ENCODE measurements at regions not wholly inside any gene's neighbourhood (a gene's known extent, or its start where the extent isn't known, plus 50 kb on each side); places are given as distances from the start of the nearest gene placed in this dataset.

DNA sequence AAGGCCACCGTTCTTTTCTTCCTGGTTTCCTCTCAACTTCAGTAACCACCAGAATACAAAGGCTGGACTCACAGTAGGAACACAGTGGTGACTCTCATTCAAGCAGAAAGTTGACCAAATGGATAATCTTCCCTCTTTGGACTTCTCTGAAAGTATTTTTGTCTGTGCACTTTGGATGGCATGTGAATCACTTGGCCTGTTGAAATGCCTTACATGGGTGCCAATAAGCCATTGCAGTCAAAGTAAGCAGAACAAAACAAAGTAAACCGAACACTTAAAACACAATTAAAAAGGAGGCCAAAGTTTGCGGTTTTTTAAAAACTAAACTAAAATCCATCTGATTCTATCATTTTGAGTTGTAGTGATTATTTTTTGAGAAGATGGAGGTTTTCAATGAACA lies 370.1 kb upstream of the DDHD1 start:
- Histone ChIP-seq H3K9ac (ENCODE audit: low read depth, low read length) (no peak overlapping the region), H4K20me1 (ENCODE audit: insufficient read depth, low read length) (no peaks in the 10 kb centered on the region), H3K9me3 (ENCODE audit: insufficient read depth, low read length, severe bottlenecking) (no peaks in the 10 kb centered on the region), H3K4me3 (ENCODE audit: low read depth in 1 of 2, low read length in 2 of 2) (no peak overlapping the region), H3K4me2 (ENCODE audit: insufficient read depth, low read length) (no peak overlapping the region), H3K4me1 (ENCODE audit: insufficient read depth, low read length) (no peaks in the 10 kb centered on the region), H3K36me3 (ENCODE audit: insufficient read depth, low read length) (peaks cover 7% of the 10 kb centered on the region), H2AFZ (ENCODE audit: low read depth, low read length) (no peak overlapping the region), H3K27ac (ENCODE audit: low read length) (no peak overlapping the region), H3K79me2 (ENCODE audit: insufficient read depth, low read length) (no peaks in the 10 kb centered on the region), H3K27me3 (ENCODE audit: insufficient read depth, low read length, poor library complexity) (no peaks in the 10 kb centered on the region)
- DNase-seq (no peak), ATAC-seq (ENCODE audit: insufficient read depth, low read depth) (no peak)
- no peak for TF ChIP-seq EZH2 (IDR thresholded peaks at IDR 0.05; ENCODE audit: borderline replicate concordance, low read depth, low read length, severe bottlenecking)
- TF ChIP-seq, protein P1, sequence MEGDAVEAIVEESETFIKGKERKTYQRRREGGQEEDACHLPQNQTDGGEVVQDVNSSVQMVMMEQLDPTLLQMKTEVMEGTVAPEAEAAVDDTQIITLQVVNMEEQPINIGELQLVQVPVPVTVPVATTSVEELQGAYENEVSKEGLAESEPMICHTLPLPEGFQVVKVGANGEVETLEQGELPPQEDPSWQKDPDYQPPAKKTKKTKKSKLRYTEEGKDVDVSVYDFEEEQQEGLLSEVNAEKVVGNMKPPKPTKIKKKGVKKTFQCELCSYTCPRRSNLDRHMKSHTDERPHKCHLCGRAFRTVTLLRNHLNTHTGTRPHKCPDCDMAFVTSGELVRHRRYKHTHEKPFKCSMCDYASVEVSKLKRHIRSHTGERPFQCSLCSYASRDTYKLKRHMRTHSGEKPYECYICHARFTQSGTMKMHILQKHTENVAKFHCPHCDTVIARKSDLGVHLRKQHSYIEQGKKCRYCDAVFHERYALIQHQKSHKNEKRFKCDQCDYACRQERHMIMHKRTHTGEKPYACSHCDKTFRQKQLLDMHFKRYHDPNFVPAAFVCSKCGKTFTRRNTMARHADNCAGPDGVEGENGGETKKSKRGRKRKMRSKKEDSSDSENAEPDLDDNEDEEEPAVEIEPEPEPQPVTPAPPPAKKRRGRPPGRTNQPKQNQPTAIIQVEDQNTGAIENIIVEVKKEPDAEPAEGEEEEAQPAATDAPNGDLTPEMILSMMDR (IDR thresholded peaks at IDR 0.05; ENCODE audit: borderline replicate concordance, extremely low read depth, low read length, poor library complexity, severe bottlenecking), result no peak

DNA sequence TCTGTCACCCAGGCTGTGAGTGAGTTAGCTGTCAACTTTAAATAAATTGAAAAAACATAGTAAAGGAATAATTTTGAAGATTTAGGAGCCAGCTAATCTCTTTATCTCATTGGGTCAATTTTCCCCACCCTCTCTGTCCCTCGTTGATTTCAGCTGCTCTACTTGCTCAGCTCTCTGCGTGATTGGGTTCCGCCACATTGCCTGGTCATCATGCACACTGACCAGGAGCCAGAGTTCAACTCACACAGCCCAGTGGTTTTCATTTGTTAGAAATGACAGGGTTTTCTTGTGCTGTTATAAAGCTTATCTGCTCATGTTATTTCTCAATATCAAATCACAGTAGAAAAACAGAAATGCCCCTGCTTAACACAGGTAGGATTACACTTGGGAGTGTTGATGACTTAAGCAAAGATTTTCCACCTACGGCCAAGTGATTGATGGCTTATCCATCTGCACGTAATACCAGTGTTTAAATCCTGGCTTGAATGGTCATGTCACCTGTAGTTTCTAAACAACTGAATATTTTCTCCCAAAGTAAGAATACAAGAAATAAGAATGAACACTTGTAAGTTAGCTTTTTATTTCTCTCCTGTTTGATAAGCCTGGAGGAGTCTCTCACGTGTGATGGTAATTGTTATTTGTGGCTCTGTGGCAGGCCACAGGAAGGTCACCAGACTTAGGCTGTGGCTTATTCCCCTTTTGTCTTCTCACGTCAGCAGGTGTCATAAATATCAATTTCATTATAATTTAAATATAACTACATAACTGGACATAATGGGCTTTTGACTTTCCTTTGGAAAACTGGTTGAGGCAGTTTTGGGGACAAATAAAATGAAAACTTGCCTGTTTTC lies 367.2 kb upstream of the DDHD1 start:
- Histone ChIP-seq H4K20me1 (ENCODE audit: insufficient read depth, low read length) (no peaks in the 10 kb centered on the region), H3K27me3 (ENCODE audit: insufficient read depth, low read length, poor library complexity) (no peaks in the 10 kb centered on the region), H3K36me3 (ENCODE audit: insufficient read depth, low read length) (0 out of 2 replicates have a peak, but pooled peaks cover 3% of the 10 kb centered on the region), H3K79me2 (ENCODE audit: insufficient read depth, low read length) (no peaks in the 10 kb centered on the region), H3K27ac (ENCODE audit: low read length) (no peak overlapping the region), H3K4me3 (ENCODE audit: low read depth in 1 of 2, low read length in 2 of 2) (no peak overlapping the region), H3K9me3 (ENCODE audit: insufficient read depth, low read length, severe bottlenecking) (no peaks in the 10 kb centered on the region), H3K4me2 (ENCODE audit: insufficient read depth, low read length) (no peak overlapping the region), H3K4me1 (ENCODE audit: insufficient read depth, low read length) (peaks cover 12% of the 10 kb centered on the region), H3K9ac (ENCODE audit: low read depth, low read length) (no peak overlapping the region), H2AFZ (ENCODE audit: low read depth, low read length) (no peak overlapping the region)
- no peak for ATAC-seq (ENCODE audit: insufficient read depth, low read depth)
- DNase-seq, result no peak
- no peak for TF ChIP-seq EZH2 (IDR thresholded peaks at IDR 0.05; ENCODE audit: borderline replicate concordance, low read depth, low read length, severe bottlenecking)
- TF ChIP-seq, protein P1 (IDR thresholded peaks at IDR 0.05; ENCODE audit: borderline replicate concordance, extremely low read depth, low read length, poor library complexity, severe bottlenecking), result no peak

DNA sequence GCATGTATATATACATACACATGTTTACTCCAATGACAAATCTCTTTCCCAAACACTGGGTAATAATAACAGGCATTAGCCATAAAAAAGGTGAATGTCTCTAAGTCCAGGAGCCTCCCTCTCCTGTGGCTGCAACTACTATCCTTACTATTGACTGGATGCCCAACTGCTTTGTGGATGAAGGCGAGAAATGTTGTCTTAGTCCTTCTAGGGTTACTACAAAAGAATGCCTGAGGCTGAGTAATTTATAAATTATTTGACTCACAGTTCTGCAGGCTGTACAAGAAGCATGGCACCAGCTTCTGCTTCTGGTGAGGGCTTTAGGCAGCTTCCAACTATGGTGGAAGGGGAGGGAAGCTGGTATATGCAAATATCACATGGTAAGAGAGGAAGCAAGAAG lies 366.0 kb upstream of the DDHD1 start:
- no peak overlapping the region for H3K4me3 ChIP-seq (ENCODE audit: low read depth in 1 of 2, low read length in 2 of 2)
- no peak overlapping the region for H3K4me2 ChIP-seq (ENCODE audit: insufficient read depth, low read length)
- H3K9ac ChIP-seq (ENCODE audit: low read depth, low read length), result no peak overlapping the region
- no peaks in the 10 kb centered on the region for H4K20me1 ChIP-seq (ENCODE audit: insufficient read depth, low read length)
- peaks cover 23% of the 10 kb centered on the region for H3K4me1 ChIP-seq (ENCODE audit: insufficient read depth, low read length)
- TF ChIP-seq, protein P1 (IDR thresholded peaks at IDR 0.05; ENCODE audit: borderline replicate concordance, extremely low read depth, low read length, poor library complexity, severe bottlenecking), result no peak
- no peak for TF ChIP-seq EZH2 (IDR thresholded peaks at IDR 0.05; ENCODE audit: borderline replicate concordance, low read depth, low read length, severe bottlenecking)
- no peak overlapping the region for H2AFZ ChIP-seq (ENCODE audit: low read depth, low read length)
- H3K36me3 ChIP-seq (ENCODE audit: insufficient read depth, low read length), result 0 out of 2 replicates have a peak, but pooled peaks cover 3% of the 10 kb centered on the region
- no peaks in the 10 kb centered on the region for H3K27me3 ChIP-seq (ENCODE audit: insufficient read depth, low read length, poor library complexity)
- H3K79me2 ChIP-seq (ENCODE audit: insufficient read depth, low read length), result no peaks in the 10 kb centered on the region
- H3K9me3 ChIP-seq (ENCODE audit: insufficient read depth, low read length, severe bottlenecking), result no peaks in the 10 kb centered on the region
- no peak for ATAC-seq (ENCODE audit: insufficient read depth, low read depth)
- no peak overlapping the region for H3K27ac ChIP-seq (ENCODE audit: low read length)
- no peak for DNase-seq

Measured in DND-41 (cell line).